ENCODE measurements at regions not wholly inside any gene's neighbourhood (a gene's known extent, or its start where the extent isn't known, plus 50 kb on each side); places are given as distances from the start of the nearest gene placed in this dataset.

DNA sequence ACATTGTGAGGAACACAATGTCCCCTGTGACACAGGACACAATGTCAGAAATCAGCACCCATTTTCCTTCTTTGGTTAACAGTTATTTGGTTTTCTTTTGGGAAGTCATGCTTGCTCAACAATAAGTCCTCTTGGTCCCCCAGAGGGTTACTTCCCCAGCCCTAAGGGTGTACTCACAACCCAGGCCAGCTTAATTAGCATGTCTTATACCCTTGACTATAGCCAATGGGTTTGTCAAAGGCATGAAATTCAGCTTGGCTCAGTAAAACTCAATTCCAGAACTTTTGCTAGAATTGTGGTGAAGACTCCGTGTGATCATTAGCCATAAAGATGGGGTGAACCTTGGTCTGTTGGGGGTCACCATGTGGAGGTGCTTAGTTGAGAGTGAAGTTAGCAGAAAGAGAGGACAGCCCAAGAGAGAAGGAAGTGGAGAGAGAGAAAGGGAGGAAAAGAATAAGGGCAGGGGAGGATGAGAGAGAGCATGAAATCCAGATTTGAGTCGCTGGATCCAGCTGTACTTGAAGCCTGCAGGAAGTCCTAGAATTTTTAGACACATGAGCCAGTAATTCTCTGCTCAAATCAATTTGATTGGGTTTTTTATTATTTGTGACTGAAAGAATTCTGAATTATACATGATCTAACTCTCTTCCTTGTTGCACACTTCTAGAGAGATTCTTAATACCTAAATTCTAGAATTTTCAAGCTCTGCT lies 321.3 kb upstream of the JAG1 start (continued):
- TF ChIP-seq, protein P1, sequence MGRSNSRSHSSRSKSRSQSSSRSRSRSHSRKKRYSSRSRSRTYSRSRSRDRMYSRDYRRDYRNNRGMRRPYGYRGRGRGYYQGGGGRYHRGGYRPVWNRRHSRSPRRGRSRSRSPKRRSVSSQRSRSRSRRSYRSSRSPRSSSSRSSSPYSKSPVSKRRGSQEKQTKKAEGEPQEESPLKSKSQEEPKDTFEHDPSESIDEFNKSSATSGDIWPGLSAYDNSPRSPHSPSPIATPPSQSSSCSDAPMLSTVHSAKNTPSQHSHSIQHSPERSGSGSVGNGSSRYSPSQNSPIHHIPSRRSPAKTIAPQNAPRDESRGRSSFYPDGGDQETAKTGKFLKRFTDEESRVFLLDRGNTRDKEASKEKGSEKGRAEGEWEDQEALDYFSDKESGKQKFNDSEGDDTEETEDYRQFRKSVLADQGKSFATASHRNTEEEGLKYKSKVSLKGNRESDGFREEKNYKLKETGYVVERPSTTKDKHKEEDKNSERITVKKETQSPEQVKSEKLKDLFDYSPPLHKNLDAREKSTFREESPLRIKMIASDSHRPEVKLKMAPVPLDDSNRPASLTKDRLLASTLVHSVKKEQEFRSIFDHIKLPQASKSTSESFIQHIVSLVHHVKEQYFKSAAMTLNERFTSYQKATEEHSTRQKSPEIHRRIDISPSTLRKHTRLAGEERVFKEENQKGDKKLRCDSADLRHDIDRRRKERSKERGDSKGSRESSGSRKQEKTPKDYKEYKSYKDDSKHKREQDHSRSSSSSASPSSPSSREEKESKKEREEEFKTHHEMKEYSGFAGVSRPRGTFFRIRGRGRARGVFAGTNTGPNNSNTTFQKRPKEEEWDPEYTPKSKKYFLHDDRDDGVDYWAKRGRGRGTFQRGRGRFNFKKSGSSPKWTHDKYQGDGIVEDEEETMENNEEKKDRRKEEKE (IDR thresholded peaks at IDR 0.05): no peak

DNA sequence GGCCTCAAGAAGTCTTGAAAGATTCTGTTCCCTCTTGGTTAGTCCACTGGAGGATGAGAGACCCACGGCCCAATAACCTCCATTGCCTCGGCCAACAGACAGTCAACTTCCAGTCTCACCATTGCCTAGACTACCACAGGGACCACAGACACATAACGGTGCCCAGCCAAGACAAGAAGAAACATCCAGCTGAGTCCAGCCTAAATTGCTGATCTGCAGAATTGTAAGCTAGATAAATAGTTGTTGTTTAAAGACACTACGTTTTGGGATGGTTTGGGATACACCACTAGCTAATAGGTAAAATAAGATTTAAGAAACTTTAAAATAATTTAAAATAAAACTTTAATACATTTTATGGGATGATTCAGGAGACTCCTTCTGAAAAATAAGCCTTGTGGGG lies 324.7 kb upstream of the JAG1 start:
- H4K20me1 ChIP-seq (ENCODE audit: control insufficient read depth, insufficient read depth): no peaks in the 10 kb centered on the region
- intact Hi-C loops (cut with micrococcal nuclease; ENCODE audit: unreplicated experiment): no loop called here
- H3K9ac ChIP-seq (ENCODE audit: control insufficient read depth, insufficient read depth, low read length): no peak overlapping the region
- H2AFZ ChIP-seq (ENCODE audit: control insufficient read depth, low read depth, low read length): no peak overlapping the region
- no peaks in the 10 kb centered on the region for H3K27me3 ChIP-seq (replicated peaks in 1 of 2; ENCODE audit: control insufficient read depth in 2 of 2, insufficient read depth in 2 of 2, low read length in 1 of 2)
- no peak for TF ChIP-seq CBFB (IDR thresholded peaks at IDR 0.05; ENCODE audit: low read depth)
- no peak for TF ChIP-seq POLR2A (IDR thresholded peaks at IDR 0.05; ENCODE audit: low read depth, low read length)
- TF ChIP-seq JUND (IDR thresholded peaks at IDR 0.05; ENCODE audit: low read depth, low read length): no peak
- TF ChIP-seq FOXM1 (IDR thresholded peaks at IDR 0.05; ENCODE audit: low read depth, low read length): no peak
- no peak for TF ChIP-seq NFYB (IDR thresholded peaks at IDR 0.05; ENCODE audit: insufficient read depth, low read depth, low read length)
- no peaks in the 10 kb centered on the region for H3K9me3 ChIP-seq (replicated peaks; ENCODE audit: control insufficient read depth, insufficient read depth, low read length)
- in situ Hi-C loops (cut with MboI): no loop called here
- H3K79me2 ChIP-seq (ENCODE audit: control insufficient read depth, insufficient read depth, low read length): no peaks in the 10 kb centered on the region
- no peaks in the 10 kb centered on the region for H3K36me3 ChIP-seq (ENCODE audit: control insufficient read depth in 2 of 2, insufficient read depth in 2 of 2, low read length in 1 of 2)
- ChIA-PET CTCF (interaction anchor here (0.7 kb wide), 1 partner anchor 19 kb away, joined by 3 read pairs; no protein-coding TSS in a partner anchor), SMC1A (ENCODE audit: uncharacterized antibody, unreplicated experiment) (no interaction called here), POLR2A (no interaction called here), RAD21 (ENCODE audit: unreplicated experiment) (no interaction called here)
- WGBS (ENCODE audit: insufficient coverage, insufficient replicate concordance, low lambda C conversion rate, missing lambda C conversion rate): 10% methylated on average over 4 of the region's 4 CpGs
- no peak overlapping the region for H3K4me2 ChIP-seq (ENCODE audit: control insufficient read depth, insufficient read depth)
- no TSS peak for BruUV-seq (replicated peaks)
- no peak for DNase-seq (ENCODE audit: low read depth, low spot score)
- H3K4me3 ChIP-seq: no peak overlapping the region
- H3K4me1 ChIP-seq (ENCODE audit: control insufficient read depth, insufficient read depth, low read length): no peaks in the 10 kb centered on the region
- H3K27ac ChIP-seq (ENCODE audit: control insufficient read depth, insufficient read depth): no peak overlapping the region
- no peak for FAIRE-seq
- no peak for ATAC-seq

All from GM12878 (cell line).